Cardiac fibroblast (primary cell): ENCODE measurements at regions not wholly inside any gene's neighbourhood (a gene's known extent, or its start where the extent isn't known, plus 50 kb on each side); places are given as distances from the start of the nearest gene placed in this dataset.

Source experiments
- DNase-seq, 2 donors: peaks; one replicate each; pipeline versions ENCODE4 v3.0.0 to v3.0.0-alpha.2; 2010; ENCODE audit warnings: low read depth in 2 of 2
- H3K4me3 ChIP-seq, 2 donors: replicated peaks in 1 of 2; 1 replicate in 1 of 2; 2 replicates in 1 of 2; pipeline ENCODE4 v1.5.1; 2011; ENCODE audit warnings: low read depth in 2 of 2, low read length in 2 of 2, mild to moderate bottlenecking in 2 of 2, moderate library complexity in 1 of 2
- TF ChIP-seq, protein P1 (sequence below): IDR thresholded peaks from one replicate; pipeline ENCODE4 v1.5.1; 2011; ENCODE audit warnings: low read depth, mild to moderate bottlenecking, low read length, inconsistent platforms

DNA sequence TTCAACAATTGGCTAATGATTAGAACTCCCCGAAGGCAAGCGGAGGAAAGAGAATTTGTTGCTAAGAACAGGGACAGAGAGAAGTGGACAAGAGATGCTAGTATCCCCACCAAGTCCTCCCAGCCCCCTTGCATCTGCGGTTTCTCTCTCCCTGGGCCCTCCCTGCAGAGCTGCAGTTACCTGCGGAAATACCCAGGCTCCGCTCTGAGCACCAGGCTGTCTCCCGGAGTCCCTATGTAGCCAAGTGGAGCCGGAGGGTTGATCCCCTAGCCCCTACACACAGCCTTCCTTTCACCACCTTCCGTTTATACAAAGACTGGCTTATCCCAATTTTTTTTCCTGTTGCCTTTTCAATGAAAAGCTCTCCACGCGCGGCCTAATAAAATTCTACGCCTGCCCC, 834.4 kb downstream of the KCNJ2 start:
- TF ChIP-seq, protein P1, sequence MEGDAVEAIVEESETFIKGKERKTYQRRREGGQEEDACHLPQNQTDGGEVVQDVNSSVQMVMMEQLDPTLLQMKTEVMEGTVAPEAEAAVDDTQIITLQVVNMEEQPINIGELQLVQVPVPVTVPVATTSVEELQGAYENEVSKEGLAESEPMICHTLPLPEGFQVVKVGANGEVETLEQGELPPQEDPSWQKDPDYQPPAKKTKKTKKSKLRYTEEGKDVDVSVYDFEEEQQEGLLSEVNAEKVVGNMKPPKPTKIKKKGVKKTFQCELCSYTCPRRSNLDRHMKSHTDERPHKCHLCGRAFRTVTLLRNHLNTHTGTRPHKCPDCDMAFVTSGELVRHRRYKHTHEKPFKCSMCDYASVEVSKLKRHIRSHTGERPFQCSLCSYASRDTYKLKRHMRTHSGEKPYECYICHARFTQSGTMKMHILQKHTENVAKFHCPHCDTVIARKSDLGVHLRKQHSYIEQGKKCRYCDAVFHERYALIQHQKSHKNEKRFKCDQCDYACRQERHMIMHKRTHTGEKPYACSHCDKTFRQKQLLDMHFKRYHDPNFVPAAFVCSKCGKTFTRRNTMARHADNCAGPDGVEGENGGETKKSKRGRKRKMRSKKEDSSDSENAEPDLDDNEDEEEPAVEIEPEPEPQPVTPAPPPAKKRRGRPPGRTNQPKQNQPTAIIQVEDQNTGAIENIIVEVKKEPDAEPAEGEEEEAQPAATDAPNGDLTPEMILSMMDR: no peak
- no peak for DNase-seq
- no peak overlapping the region for H3K4me3 ChIP-seq

DNA sequence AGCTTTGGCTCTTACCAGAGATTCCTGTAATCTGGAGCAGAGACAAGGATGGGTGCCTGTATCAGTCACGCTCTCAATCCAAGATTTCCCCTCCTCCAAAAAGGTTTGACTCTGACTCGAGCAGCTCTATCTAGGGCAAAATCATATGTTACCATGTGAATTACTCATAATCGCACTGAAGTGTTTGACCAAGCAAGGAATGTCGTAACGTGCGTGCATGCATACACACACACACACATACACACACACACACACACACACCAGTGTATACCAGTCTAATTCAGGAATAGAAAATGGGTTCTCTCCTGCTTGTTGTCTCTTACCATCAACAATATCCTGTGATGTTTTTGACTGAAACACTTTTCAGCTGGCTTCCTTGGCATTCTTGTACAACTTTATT, 835.1 kb downstream of the KCNJ2 start:
- TF ChIP-seq, protein P1: no peak
- no peak overlapping the region for H3K4me3 ChIP-seq
- DNase-seq: no peak

DNA sequence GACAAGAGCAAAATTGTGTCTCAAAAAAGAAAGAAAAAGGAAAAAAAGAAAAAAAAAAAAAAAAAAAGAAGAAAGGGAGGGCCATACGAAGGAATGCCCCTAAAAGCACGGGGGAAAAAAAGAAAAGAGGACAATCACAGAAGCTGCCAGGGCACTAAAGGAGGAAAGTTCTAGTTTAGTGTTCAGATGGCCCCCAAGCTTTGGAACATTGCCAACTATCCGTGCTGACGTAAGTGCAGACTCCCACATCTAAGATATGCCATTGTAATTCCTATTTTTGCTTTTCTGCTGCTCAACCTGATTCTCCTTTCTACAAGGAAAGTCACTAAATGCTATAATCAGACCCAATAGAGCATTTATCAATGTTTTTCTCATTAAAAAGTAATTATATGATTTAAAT, 842.1 kb downstream of the KCNJ2 start:
- TF ChIP-seq, protein P1: no peak
- peak in 1 of 2 donors; percentile 26 for DNase-seq
- no peak overlapping the region for H3K4me3 ChIP-seq

DNA sequence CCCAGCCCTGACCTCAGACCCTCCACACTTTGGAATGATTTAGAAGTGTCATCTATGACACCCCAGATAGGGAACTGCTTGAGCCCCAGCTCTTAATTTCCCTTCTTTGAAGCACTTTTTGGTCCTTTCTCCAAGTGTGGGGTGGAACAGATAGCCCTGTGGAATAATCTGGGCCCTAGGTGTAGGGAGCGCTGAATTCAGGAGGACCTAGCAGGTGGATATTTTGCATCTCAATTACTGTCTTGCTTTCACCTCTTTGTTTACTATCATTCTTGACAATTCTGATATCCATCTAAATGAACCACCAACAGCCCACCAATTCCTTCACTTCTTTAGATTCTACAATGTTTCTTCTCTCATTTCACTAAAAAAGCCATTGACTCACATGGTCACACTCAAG, 850.4 kb downstream of the KCNJ2 start:
- no peak overlapping the region for H3K4me3 ChIP-seq
- DNase-seq: no peak
- TF ChIP-seq, protein P1: no peak

DNA sequence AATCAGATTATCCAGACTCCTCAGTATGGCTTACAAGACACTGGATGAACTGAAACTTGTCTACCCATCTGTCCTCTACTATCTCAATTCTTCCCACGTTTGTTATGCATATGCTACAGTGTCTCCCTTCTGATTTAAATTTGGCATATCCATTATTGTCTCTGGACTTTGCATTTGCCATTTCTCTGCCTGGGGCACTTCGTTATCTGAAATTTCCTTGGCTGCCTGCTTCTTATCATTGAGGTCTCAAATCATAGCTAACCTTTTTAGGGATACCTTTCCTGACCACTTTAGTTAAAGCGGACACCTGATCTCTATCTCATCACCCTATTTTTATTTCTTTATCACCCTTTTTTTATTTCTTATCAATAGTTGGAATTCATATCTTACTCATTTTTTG, 853.4 kb downstream of the KCNJ2 start:
- no peak for DNase-seq
- no peak overlapping the region for H3K4me3 ChIP-seq
- TF ChIP-seq, protein P1: no peak

DNA sequence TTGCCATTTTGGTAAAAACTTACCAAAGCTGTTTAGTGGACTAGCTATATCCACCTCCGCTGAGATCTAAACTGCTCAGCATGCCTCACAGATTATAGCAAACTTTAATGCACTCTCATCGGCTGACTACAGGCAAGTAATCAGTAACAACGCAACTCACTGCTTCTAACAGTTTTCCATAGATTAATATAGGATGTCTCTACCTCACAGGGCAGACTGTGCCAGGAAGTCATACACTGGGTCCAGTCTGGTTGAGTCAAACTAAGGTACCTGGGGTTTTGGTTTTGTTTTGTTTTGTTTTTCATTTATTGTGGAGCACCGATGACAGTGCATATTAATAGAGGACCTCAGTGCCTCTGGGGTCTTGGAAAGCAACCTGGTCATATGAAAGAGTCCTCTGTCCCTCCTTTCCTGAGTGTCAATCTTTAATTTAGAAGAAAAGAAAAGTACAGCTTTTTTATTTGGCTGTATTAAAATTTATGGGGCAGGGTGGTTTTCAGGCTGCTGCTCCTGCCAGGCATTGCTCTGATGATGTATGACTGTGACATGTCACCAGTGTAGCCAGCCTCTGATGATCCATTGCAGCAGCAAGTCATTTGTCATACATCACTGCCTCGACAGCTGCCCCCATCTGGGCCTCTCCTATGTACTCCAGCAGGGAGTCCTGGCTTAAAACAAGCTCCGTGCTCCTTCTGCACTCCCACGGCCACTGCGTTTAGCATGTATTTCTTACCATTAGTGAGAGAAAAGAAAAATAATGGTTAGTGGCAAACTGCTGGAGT, 854.1 kb downstream of the KCNJ2 start:
- TF ChIP-seq, protein P1: no peak
- DNase-seq: peak; percentile 10 to 14
- H3K4me3 ChIP-seq: no peak overlapping the region

DNA sequence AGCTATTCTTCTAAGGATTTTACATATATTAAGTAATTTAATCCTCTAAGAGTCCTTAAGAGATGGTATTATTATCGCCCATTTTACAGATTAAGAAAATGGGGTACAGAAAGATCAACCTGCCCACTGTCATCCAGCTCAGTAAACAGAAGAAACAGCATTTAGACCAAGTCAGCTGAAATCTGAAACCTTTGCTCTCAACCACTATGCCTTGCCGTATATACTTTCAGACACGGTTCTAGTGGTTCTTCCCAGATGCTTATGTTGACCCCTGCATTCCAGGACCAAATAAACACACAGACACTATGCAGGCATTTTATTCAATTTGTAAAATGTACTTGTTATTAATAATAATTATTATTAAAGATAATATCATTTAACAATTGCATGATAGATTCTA, 854.8 kb downstream of the KCNJ2 start:
- no peak for DNase-seq
- TF ChIP-seq, protein P1: no peak
- H3K4me3 ChIP-seq: no peak overlapping the region
